HT1080 (cell line): ENCODE measurements at regions not wholly inside any gene's neighbourhood (a gene's known extent, or its start where the extent isn't known, plus 50 kb on each side); places are given as distances from the start of the nearest gene placed in this dataset.
A peak's percentile ranks its signal among the peaks of the same experiment; 100 is the strongest.
"Not testable (repeated sequence)": the region's sequence is repeated elsewhere in the genome, so short reads cannot be mapped to it uniquely, and the experiment has no call there.

ENCODE experiments used
- DNase-seq: peaks from one replicate; pipeline ENCODE4 v3.0.0-alpha.2; 2015; ENCODE audit warnings: low read depth

DNA sequence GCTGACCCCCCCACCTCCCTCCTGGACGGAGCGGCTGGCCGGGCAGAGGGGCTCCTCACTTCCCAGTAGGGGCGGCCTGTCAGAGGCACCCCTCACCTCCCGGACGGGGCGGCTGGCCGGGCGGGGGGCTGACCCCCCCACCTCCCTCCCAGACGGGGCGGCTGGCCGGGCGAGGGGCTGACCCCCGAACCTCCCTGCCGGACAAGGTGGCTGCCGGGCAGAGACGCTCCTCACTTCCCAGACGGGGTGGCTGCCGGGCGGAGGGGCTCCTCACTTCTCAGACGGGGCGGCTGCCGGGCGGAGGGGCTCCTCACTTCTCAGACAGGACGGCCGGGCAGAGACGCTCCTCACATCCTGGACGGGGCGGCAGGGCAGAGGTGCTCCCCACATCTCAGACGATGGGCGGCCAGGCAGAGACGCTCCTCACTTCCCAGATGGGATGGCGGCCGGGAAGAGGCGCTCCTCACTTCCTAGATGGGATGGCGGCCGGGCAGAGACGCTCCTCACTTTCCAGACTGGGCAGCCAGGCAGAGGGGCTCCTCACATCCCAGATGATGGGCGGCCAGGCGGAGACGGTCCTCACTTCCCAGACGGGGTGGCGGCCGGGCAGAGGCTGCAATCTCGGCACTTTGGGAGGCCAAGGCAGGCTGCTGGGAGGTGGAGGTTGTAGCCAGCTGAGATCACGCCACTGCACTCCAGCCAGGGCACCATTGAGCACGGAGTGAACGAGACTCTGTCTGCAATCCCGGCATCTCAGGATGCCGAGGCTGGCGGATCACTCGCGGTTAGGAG lies 66.2 kb upstream of the PAPPA2 start:
- not testable (repeated sequence) for DNase-seq

DNA sequence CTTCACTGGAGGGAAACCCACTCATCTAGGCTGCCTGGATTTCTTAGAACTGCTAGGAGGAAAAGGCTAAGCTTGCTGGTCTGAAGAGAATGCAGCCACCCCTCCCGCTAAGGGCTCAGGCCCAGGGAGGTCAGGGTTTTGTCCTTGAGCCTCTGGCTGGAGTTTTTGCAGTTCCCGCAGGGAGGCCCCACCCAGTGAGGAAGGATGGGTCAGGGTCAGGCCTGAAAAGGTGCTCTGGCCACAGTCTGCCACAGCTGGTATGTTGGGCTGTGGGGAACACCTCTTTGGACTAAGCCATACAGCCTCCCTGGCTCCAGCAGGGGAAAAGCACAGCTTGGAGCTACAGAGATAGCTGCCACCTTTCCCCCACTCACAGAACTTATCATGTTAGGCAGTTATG lies 71.4 kb upstream of the PAPPA2 start:
- no peak for DNase-seq

DNA sequence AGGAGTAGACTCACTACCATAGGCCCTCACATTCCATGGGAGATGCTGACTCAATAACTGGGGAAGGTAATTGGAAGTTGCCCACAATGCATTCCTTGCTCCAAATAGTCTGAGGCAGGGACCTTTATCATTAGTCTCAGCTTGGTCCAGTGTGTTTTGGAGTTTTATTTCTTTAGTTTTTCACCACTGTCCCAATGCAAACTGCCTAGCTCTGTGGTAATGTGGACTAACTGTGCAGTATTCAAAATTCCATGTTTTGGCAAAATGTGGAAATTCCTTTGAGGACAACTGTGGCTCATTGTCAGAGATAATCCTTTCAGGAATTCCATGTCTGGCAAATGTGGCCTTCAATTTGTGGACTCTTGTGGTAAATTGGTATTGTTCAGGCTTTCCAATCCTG lies 78.1 kb upstream of the PAPPA2 start:
- DNase-seq: no peak

DNA sequence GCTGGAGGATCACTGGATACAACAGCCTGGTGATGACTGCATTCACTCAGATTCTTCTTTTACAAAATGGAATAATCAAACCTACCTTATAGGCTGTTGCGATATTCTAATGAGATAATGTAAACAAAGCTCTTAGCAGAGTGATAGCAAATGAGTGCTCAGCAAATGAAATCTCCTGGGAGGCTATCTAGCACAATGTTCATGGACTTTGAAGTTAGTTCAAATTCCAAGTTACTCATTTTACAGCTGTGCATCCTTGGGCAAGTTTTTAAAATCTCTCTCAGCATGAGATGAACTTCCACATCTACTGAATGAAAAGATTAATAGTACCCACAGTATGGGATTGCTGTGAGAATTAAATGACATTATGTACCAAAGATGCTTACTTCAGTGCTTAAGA lies 80.8 kb upstream of the PAPPA2 start:
- no peak for DNase-seq

DNA sequence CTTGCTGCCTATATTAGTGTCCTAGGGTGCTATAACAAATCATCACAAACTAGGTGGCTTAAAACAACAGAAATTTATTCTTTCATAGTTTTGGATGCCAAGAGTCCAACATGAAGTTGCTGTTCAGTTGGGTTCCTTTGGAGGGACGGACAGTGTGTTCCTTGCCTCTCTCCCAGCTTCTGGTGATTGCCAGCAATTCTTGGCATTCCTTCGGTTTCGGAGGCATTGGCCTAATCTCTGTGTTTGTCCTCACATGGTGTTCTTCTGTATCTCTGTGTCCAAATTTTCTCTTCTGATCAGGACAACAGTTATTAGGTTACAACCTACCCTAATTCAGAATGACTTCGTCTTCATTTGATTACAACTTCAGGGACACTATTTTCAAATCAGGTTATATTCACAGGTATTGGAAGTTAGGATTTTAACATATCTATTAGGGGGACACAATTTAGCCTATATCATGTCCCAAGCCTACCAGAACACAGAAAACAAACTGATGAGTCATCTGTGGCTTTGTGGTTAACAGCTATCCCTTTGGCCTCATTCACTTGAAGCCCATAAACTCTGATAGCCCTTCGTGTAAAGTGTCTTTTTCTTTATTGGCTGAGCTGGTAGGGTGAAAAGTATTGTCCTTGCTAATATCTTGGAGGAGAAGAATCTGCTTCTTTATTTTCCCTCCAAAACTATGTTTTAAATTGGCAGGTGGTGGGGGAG lies 83.2 kb upstream of the PAPPA2 start:
- peak; percentile 68 for DNase-seq

DNA sequence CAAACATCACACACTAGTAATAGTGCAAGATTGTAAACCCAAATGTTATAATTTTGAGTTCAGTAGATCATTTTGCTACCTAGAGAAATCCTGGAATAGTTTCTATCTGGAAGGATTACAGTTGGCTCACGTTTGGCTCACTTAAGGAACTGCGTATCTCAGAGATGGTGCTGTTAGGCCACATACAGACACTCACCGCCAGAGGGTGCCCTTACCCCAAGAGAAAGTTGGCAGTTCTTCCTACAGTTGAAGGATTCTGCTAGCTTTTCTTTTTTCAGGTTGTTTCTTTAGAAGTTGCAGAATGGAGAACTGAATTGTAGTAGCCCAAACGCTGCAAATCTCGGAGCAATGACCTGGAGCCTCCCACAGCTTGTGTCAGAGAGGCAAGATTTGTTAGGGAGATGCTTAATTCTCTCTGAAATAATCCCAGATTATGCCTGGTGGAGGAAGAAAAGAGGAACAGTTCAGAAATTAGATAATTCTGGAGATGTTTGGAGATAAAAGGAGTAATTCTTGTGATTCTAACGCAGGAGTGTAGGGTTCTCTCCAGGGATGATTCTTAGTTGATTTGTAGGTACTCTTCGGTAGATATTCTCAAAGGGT lies 87.9 kb upstream of the PAPPA2 start:
- DNase-seq: peak; percentile 63

DNA sequence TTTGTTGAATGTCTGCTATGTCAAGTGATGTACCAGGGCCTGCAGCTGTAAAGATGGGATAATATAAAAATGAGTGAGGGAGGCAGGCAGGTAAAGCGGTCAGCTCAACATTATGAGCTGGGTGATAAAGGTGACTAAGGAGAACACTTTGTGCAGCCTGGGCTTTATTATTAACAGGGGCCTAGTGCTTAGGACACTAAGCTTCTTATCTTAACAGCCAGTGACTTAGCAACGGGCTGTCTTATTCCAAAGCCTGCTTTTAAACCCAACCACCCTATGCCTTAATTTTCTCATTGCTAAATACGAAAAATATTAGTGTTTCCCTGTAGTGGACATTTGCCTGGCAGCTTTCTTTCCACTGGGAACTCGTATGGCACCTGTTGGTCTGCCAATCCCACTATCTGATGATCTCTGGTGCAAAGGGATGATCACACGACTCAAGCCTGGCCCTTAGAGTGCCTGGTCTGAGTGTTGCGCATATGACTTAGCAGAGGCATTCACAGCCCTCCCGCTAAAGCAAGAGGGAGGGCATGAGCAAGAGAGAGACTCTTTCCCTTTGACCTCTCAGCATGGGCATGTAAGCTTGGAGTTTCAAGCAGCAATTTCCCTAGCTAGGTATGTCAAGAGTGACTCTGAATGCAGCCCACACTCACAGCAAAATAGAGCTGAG lies 98.6 kb upstream of the PAPPA2 start:
- DNase-seq: no peak

DNA sequence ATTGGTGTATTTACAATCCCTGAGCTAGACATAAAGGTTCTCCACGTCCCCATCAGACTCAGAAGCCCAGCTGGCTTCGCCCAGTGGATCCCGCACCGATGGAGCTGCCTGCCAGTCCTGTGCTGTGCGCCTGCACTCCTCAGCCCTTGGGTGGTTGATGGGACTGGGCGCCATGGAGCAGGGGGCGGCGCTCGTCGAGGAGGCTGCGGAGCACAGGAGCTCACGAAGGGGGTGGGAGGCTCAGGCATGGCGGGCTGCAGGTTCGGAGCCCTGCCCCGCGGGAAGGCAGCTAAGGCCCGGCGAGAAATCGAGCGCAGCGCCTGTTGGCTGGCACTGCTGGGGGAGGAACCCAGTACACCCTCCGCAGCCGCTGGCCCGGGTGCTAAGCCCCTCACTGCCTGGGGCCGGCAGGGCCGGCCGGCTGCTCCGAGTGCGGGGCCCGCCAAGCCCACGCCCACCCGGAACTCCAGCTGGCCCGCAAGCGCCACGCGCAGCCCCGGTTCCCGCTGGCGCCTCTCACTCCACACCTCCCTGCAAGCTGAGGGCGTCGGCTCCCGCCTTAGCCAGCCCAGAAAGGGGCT lies 113.8 kb upstream of the PAPPA2 start:
- not testable (repeated sequence) for DNase-seq

DNA sequence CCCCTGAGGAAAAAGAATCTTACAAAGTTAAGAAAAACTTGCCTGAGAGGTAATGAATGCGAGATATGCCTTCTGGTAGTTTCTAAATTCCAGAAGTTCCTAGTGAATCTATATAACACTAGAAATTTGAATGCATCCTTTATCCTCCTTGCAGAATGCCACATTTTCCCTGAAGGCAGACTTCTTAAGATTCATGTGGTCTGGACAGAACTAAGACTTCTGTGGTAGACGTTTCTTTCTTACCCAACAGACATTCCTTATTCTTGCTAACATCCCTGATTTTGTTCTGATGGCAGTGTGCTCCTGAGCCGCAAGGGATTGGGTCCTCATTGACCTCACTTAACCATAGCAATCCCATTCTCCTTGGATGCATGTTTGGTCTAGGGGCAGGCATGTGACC lies 121.3 kb upstream of the PAPPA2 start:
- DNase-seq: no peak

DNA sequence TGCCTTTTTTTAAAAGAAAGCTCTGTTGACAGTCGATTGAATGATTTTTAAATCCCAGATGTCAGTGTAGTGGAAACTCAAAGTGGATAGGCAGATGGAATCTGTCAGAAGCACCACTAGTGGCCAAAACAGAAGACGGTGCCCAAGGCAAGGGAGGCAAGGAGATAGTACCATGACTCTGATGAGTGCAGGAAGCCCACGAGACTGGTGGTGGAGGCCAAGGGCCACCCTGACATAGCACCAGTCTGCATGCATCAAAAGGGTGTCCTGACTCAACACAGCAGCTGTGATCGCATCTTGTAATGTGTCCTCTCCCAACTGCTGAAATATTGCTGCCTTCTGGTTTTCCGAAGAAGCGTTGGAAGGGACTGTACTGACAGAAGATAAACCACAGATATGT lies 124.1 kb upstream of the PAPPA2 start:
- DNase-seq: no peak

DNA sequence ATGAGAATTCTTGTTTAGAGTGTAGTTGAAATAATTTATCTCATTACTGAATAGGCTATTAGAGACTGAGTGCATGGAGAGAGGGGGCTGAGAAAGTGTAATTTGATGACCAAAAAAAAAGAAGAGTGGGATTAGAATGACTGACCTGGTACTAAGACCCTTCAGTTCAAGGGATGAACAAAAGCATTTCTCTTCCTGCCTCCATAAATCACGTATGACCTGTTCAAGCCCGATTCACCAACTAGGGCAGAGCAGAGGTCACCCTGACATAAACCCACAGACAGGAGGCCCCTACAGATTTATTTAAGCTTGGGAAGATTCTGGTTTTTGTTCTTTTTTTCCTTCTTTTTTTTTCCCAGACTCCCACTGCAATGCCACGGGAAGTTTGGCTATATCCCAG lies 123.7 kb upstream of the COP1 start:
- no peak for DNase-seq

DNA sequence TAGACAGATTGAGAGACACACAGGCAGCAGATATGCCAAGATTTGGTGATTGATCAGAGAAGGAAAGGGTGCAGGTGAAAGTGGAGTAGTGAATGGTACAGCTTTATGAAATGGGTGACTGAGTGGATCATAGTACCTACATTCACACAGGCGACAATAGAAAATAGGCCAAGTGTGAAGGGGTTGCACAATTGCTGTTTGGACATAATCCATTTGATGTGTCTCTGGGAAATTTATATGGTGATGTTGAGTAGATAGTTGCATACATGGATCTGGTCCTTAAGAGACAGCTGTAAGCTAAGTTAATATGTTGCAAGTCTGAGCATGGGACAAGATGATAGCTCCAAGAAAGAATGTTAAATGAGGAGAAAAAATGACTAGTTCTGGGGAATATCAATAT lies 118.6 kb upstream of the COP1 start:
- DNase-seq: no peak

DNA sequence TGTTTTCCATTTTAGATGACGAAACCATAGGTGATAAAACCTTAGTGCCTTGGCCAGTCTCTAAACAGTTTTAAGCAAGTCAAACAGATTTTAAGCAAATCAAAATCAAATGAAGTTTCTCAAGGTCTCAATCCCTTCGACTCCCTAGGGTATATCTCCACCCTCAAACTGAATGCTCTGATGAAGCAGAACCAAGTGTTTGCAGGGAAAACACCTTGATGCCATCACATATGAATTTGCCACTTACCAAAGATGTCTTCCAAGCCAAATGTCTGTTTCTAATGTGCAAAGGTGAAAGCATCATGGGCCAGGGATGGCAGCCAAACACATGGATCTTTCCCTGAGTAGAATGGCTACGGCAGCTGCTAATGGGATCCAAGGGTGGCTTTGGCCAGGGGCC lies 116.4 kb upstream of the COP1 start:
- no peak for DNase-seq

DNA sequence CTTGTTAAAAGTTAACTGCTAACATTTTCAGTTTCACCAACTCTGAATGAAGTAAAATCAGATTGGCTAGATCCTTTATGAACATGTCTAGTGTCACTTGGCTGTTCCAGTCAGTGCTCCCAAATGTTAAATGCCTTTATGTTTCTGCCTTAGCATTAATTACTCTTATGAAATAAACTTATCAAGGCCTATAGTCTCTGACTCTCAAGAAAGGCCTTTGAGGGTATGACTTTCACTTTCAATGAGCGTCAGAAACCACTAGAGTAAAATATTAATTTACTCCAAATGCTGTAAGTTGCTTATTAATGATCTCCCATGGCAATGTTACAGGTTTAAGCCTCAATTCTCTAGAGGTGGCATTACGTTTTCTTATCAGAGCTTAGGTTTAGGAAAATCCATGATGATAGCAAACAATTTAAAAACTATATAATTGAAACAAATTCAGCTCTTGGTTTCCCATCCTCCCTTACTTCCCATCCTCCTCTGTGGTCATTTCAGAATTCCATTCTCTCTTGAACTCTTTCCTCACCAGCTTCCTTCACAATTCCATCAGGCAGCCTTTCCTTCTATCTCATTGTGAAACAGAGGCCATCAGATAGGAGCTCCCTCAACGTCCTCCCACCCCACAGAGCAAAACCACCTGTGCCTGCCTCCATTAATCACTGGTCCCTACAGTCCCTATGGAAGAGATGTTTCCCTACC lies 108.6 kb upstream of the COP1 start:
- no peak for DNase-seq

DNA sequence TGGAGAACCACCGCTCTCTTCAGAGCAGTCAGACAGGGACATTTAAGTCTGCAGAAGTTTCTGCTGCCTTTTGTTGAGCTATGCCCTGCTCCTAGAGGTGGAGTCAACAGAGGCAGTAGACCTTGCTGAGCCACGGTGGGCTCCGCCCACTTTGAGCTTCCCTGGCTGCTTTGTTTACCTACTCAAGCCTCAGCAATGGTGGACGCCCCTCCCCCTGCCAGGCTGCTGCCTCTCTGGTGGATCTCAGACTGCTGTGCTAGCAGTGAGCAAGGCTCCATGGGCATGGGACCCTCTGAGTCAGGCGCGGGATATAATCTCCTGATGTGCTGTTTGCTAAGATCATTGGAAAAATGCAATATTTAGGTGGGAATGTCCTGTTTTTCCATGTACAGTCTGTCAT lies 89.5 kb upstream of the COP1 start:
- not testable (repeated sequence) for DNase-seq

DNA sequence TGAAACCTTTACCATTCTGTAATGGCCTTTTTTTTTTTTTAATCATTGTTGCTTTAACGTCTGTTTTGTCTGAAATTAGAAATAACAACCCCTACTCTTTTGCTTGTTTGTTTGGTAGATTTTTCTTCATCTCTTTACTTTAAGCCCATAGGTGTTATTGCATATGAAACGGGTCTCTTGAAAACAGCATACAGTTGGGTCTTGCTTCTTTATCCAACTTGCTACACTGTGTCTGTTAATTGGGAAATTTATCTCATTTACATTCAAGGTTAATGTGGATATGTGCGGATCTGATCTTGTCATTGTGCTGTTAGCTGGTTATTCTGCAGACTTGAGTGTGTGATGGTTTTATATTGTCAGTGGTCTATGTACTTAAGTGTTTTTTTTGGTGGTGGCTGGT lies 78.9 kb upstream of the COP1 start:
- DNase-seq: no peak

DNA sequence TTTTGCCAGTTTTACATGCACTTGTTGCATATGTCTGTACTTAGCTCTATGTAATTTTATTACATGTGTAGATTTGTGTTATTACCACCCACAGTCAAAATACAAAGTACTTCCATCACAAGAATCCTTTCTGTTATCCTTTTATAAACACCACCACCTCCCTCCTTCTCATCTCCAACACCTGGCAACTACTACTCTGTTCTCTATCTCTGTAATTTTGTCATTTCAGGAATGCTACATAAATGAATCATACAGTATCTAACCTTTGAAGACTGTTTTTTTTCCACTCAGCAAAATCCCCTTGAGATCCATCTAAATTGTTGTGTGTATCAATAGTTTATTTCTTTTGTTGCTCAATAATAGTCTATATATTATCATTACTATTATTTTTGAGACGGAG lies 64.5 kb upstream of the COP1 start:
- no peak for DNase-seq
